Coronary artery (tissue), 2 donors: ENCODE measurements at regions not wholly inside any gene's neighbourhood (a gene's known extent, or its start where the extent isn't known, plus 50 kb on each side); places are given as distances from the start of the nearest gene placed in this dataset.

Experiments used
- DNase-seq: peaks from one replicate; pipeline ENCODE4 v3.0.0-alpha.2; 2017; ENCODE audit warnings: low spot score
- H3K27ac ChIP-seq, 2 donors: fragments of 200-600 bp; sonication (generic); one replicate each; pipeline ENCODE4 v1.5.1; 2016 to 2019
- H3K4me3 ChIP-seq: fragments of 200-600 bp; sonication (generic); 2 replicates; pipeline ENCODE4 v1.5.1; 2016; ENCODE audit warnings: mild to moderate bottlenecking, moderate library complexity
- CTCF ChIP-seq: fragments of 200-600 bp; sonication (generic); IDR thresholded peaks from one replicate; pipeline ENCODE4 v1.5.1; 2019; ENCODE audit warnings: antibody characterized with exemption

- no peak for DNase-seq
- H3K27ac ChIP-seq, result no peak overlapping the region
- TF ChIP-seq CTCF, result no peak
- no peak overlapping the region for H3K4me3 ChIP-seq
Measured at GRCh38 chr14:85363358-85363757, 166.6 kb upstream of the FLRT2 start.

GRCh38 chr14:85366226-85366625, 163.7 kb upstream of the FLRT2 start:
- TF ChIP-seq CTCF, result no peak
- Histone ChIP-seq H3K4me3 (no peak overlapping the region), H3K27ac (no peak overlapping the region)
- no peak for DNase-seq

GRCh38 chr14:85380881-85381280, 149.1 kb upstream of the FLRT2 start:
- no peak for TF ChIP-seq CTCF
- Histone ChIP-seq H3K4me3 (no peak overlapping the region), H3K27ac (no peak overlapping the region)
- no peak for DNase-seq

GRCh38 chr14:85382341-85382740, 147.6 kb upstream of the FLRT2 start:
- TF ChIP-seq CTCF, result no peak
- Histone ChIP-seq H3K4me3 (no peak overlapping the region), H3K27ac (no peak overlapping the region)
- DNase-seq, result no peak

GRCh38 chr14:85387181-85387580, 142.8 kb upstream of the FLRT2 start:
- Histone ChIP-seq H3K27ac (no peak overlapping the region), H3K4me3 (no peak overlapping the region)
- no peak for TF ChIP-seq CTCF
- DNase-seq, result no peak

GRCh38 chr14:85390236-85390635, 139.7 kb upstream of the FLRT2 start:
- no peak for TF ChIP-seq CTCF
- H3K27ac ChIP-seq, result no peak overlapping the region
- H3K4me3 ChIP-seq, result no peak overlapping the region
- DNase-seq, result no peak

- no peak for TF ChIP-seq CTCF
- Histone ChIP-seq H3K4me3 (no peak overlapping the region), H3K27ac (no peak overlapping the region)
- DNase-seq, result no peak
Measured at GRCh38 chr14:85391455-85391854, 138.5 kb upstream of the FLRT2 start.
